GM23338 (cell line): ENCODE measurements at regions not wholly inside any gene's neighbourhood (a gene's known extent, or its start where the extent isn't known, plus 50 kb on each side); places are given as distances from the start of the nearest gene placed in this dataset.

Experiments used
- ATAC-seq: fragments of 200-7000 bp; cut with Tn5 transposase; 3 replicates; pipeline ENCODE4 v1.9.1; 2020
- DNase-seq: peaks from one replicate; pipeline ENCODE4 v3.0.0-alpha.2; 2015; ENCODE audit warnings: low spot score
- H2AFZ ChIP-seq: fragments of 200-600 bp; sonication (generic); 2 replicates; pipeline ENCODE4 v1.8.0; 2016; ENCODE audit warnings: antibody characterized with exemption, mild to moderate bottlenecking, moderate library complexity
- H3F3A ChIP-seq: fragments of 200-600 bp; sonication (generic); replicated peaks from 2 replicates; pipeline ENCODE4 v1.8.0; 2017; ENCODE audit warnings: antibody characterized with exemption, mixed run types, low read depth
- H3K27ac ChIP-seq: fragments of 200-600 bp; sonication (generic); 2 replicates; pipeline ENCODE4 v1.6.1; 2016; ENCODE audit warnings: low read depth
- H3K27me3 ChIP-seq: fragments of 200-600 bp; sonication (generic); 2 replicates; pipeline ENCODE4 v1.8.0; 2016; ENCODE audit warnings: mild to moderate bottlenecking, mixed run types, moderate library complexity; ENCODE audit not compliant: insufficient read depth
- H3K36me3 ChIP-seq: fragments of 200-600 bp; sonication (generic); 2 replicates; pipeline ENCODE4 v1.8.0; 2016; ENCODE audit warnings: mild to moderate bottlenecking; ENCODE audit not compliant: insufficient read depth
- H3K4me1 ChIP-seq: fragments of 200-600 bp; sonication (generic); 2 replicates; pipeline ENCODE4 v1.8.0; 2016; ENCODE audit warnings: mild to moderate bottlenecking, moderate library complexity; ENCODE audit not compliant: insufficient read depth
- H3K4me2 ChIP-seq: fragments of 200-600 bp; sonication (generic); 2 replicates; pipeline ENCODE4 v1.7.1; 2017; ENCODE audit warnings: mixed run types
- H3K4me3 ChIP-seq: fragments of 200-600 bp; sonication (generic); 2 replicates; pipeline ENCODE4 v1.6.1; 2016; ENCODE audit warnings: mixed run types
- H3K79me2 ChIP-seq: fragments of 200-600 bp; sonication (generic); replicated peaks from 2 replicates; pipeline ENCODE4 v1.8.0; 2017; ENCODE audit warnings: mild to moderate bottlenecking; ENCODE audit not compliant: insufficient read depth
- H3K9me2 ChIP-seq: fragments of 200-600 bp; sonication (generic); 2 replicates; pipeline ENCODE4 v1.8.0; 2017; ENCODE audit not compliant: insufficient read depth
- H4K20me1 ChIP-seq: fragments of 200-600 bp; sonication (generic); replicated peaks from 2 replicates; pipeline ENCODE4 v1.8.0; 2017; ENCODE audit warnings: mild to moderate bottlenecking; ENCODE audit not compliant: insufficient read depth
- H3K27ac Mint-ChIP-seq: 2 replicates; pipeline ENCODE4 v1.8.0; 2020; ENCODE audit warnings: inconsistent platforms, mild to moderate bottlenecking, moderate library complexity, mixed read lengths
- H3K27me3 Mint-ChIP-seq: 3 replicates; pipeline ENCODE4 v1.8.0; 2022; ENCODE audit warnings: low read depth, mild to moderate bottlenecking, moderate library complexity, mixed read lengths, inconsistent platforms; ENCODE audit not compliant: insufficient read depth, poor library complexity
- H3K36me3 Mint-ChIP-seq: 3 replicates; pipeline ENCODE4 v1.8.0; 2021; ENCODE audit warnings: low read depth, mild to moderate bottlenecking, inconsistent platforms, moderate library complexity, mixed read lengths
- H3K4me1 Mint-ChIP-seq: 3 replicates; pipeline ENCODE4 v1.8.0; 2020; ENCODE audit warnings: mild to moderate bottlenecking, inconsistent platforms, mixed read lengths
- H3K4me3 Mint-ChIP-seq: 3 replicates; pipeline ENCODE4 v1.8.0; 2021; ENCODE audit warnings: moderate library complexity, mild to moderate bottlenecking, inconsistent platforms, mixed read lengths
- H3K9me3 Mint-ChIP-seq: 3 replicates; pipeline ENCODE4 v1.8.0; 2020; ENCODE audit warnings: moderate library complexity, mild to moderate bottlenecking, inconsistent platforms, mixed read lengths
- CREB1 ChIP-seq: fragments of 250-450 bp; sonication (Bioruptor Pico); IDR thresholded peaks from 2 replicates; pipeline ENCODE4 v1.5.0; 2020; ENCODE audit warnings: low read depth, mild to moderate bottlenecking, moderate library complexity
- EZH2 ChIP-seq: fragments of 200-600 bp; sonication (generic); IDR thresholded peaks from one replicate; pipeline ENCODE4 v1.8.0; 2017; ENCODE audit warnings: antibody characterized with exemption, mild to moderate bottlenecking, low read depth; ENCODE audit not compliant: unreplicated experiment
- EZH2phosphoT487 ChIP-seq: fragments of 200-600 bp; sonication (generic); IDR thresholded peaks from one replicate; pipeline ENCODE4 v1.8.1; 2018; ENCODE audit warnings: antibody characterized with exemption; ENCODE audit not compliant: unreplicated experiment
- JUNB ChIP-seq: IDR thresholded peaks from one replicate; pipeline ENCODE4 v1.6.1; 2016; ENCODE audit warnings: antibody characterized with exemption; ENCODE audit not compliant: unreplicated experiment
- NANOG ChIP-seq: IDR thresholded peaks from 2 replicates; pipeline ENCODE4 v1.6.1; 2016; ENCODE audit warnings: antibody characterized with exemption, borderline replicate concordance
- POLR2AphosphoS5 ChIP-seq: IDR thresholded peaks from 2 replicates; pipeline ENCODE4 v1.6.1; 2016; ENCODE audit warnings: antibody characterized with exemption, low read depth
- STAT1 ChIP-seq: IDR thresholded peaks from one replicate; pipeline ENCODE4 v1.6.1; 2016; ENCODE audit warnings: antibody characterized with exemption; ENCODE audit not compliant: unreplicated experiment
- ZNF114 ChIP-seq: fragments of 250-450 bp; sonication (Bioruptor Pico); IDR thresholded peaks from 2 replicates; pipeline ENCODE4 v1.5.0; 2020; ENCODE audit warnings: mild to moderate bottlenecking, moderate library complexity
- ZNF331 ChIP-seq: fragments of 250-450 bp; sonication (Bioruptor Pico); IDR thresholded peaks from 2 replicates; pipeline ENCODE4 v1.5.0; 2020; ENCODE audit warnings: low read depth, mild to moderate bottlenecking, moderate library complexity
- TF ChIP-seq, protein P1 (sequence below), 2 experiments: fragments of 200-600 bp in 1 of 2; sonication (generic) in 1 of 2; conservative IDR thresholded peaks; 2 replicates each; pipeline versions ENCODE4 v1.5.1 to v1.6.1; 2016 to 2017; ENCODE audit warnings: antibody characterized with exemption in 2 of 2, low read depth in 2 of 2, mild to moderate bottlenecking in 2 of 2, moderate library complexity in 1 of 2
- TF ChIP-seq, protein P2 (sequence below): fragments of 250-450 bp; sonication (Bioruptor Pico); IDR thresholded peaks from 2 replicates; pipeline ENCODE4 v1.5.0; 2020; ENCODE audit warnings: mild to moderate bottlenecking, moderate library complexity
- TF ChIP-seq, protein P3 (sequence below): IDR thresholded peaks from one replicate; pipeline ENCODE4 v1.6.1; 2018; ENCODE audit warnings: antibody characterized with exemption; ENCODE audit not compliant: unreplicated experiment

DNA sequence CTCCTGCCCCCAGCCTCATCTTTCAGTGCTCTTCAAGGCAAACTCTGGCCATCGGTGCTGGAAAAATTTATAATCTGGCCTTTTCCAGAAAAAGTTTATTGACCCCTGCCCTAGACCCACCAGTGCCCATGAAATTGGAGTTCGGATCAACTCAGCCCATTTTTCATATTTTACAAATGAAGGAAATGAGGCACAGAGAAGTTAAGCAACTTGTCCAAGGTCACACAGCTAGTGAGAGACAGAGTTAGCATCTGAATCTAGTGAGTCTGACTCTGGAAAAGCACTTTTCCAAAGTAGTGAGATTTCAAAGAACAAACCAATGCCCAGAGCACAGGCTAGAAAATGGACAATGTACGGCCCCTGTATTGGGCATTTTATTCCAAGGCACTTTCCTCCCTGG is 69.4 kb upstream of the TLE3 start:
- Histone ChIP-seq H3K4me3 (no peak overlapping the region), H3K27me3 (no peaks in the 10 kb centered on the region), H3K9me2 (no peaks in the 10 kb centered on the region), H3K4me1 (no peaks in the 10 kb centered on the region), H3K4me2 (no peak overlapping the region), H3K79me2 (no peaks in the 10 kb centered on the region), H3K27ac (no peak overlapping the region), H4K20me1 (no peaks in the 10 kb centered on the region), H2AFZ (no peak overlapping the region), H3K36me3 (no peaks in the 10 kb centered on the region), H3F3A (no peaks in the 10 kb centered on the region)
- Mint-ChIP-seq H3K36me3 (no peaks in the 10 kb centered on the region), H3K27me3 (peaks cover 6% of the 10 kb centered on the region), H3K9me3 (no peaks in the 10 kb centered on the region), H3K4me3 (no peak overlapping the region), H3K4me1 (peaks cover 11% of the 10 kb centered on the region; the same call in 2 of the 3 replicates), H3K27ac (no peak overlapping the region)
- TF ChIP-seq ZNF331 (CRISPR knock-in tag) (no peak), JUNB (no peak), NANOG (no peak), EZH2 (no peak), POLR2AphosphoS5 (no peak), STAT1 (no peak), ZNF114 (CRISPR knock-in tag) (no peak), CREB1 (CRISPR knock-in tag) (no peak), EZH2phosphoT487 (no peak)
- TF ChIP-seq, protein P1, sequence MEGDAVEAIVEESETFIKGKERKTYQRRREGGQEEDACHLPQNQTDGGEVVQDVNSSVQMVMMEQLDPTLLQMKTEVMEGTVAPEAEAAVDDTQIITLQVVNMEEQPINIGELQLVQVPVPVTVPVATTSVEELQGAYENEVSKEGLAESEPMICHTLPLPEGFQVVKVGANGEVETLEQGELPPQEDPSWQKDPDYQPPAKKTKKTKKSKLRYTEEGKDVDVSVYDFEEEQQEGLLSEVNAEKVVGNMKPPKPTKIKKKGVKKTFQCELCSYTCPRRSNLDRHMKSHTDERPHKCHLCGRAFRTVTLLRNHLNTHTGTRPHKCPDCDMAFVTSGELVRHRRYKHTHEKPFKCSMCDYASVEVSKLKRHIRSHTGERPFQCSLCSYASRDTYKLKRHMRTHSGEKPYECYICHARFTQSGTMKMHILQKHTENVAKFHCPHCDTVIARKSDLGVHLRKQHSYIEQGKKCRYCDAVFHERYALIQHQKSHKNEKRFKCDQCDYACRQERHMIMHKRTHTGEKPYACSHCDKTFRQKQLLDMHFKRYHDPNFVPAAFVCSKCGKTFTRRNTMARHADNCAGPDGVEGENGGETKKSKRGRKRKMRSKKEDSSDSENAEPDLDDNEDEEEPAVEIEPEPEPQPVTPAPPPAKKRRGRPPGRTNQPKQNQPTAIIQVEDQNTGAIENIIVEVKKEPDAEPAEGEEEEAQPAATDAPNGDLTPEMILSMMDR (conservative IDR thresholded peaks at IDR 0.05; ENCODE audit: low read depth in 2 of 2): no peak
- TF ChIP-seq, protein P2, sequence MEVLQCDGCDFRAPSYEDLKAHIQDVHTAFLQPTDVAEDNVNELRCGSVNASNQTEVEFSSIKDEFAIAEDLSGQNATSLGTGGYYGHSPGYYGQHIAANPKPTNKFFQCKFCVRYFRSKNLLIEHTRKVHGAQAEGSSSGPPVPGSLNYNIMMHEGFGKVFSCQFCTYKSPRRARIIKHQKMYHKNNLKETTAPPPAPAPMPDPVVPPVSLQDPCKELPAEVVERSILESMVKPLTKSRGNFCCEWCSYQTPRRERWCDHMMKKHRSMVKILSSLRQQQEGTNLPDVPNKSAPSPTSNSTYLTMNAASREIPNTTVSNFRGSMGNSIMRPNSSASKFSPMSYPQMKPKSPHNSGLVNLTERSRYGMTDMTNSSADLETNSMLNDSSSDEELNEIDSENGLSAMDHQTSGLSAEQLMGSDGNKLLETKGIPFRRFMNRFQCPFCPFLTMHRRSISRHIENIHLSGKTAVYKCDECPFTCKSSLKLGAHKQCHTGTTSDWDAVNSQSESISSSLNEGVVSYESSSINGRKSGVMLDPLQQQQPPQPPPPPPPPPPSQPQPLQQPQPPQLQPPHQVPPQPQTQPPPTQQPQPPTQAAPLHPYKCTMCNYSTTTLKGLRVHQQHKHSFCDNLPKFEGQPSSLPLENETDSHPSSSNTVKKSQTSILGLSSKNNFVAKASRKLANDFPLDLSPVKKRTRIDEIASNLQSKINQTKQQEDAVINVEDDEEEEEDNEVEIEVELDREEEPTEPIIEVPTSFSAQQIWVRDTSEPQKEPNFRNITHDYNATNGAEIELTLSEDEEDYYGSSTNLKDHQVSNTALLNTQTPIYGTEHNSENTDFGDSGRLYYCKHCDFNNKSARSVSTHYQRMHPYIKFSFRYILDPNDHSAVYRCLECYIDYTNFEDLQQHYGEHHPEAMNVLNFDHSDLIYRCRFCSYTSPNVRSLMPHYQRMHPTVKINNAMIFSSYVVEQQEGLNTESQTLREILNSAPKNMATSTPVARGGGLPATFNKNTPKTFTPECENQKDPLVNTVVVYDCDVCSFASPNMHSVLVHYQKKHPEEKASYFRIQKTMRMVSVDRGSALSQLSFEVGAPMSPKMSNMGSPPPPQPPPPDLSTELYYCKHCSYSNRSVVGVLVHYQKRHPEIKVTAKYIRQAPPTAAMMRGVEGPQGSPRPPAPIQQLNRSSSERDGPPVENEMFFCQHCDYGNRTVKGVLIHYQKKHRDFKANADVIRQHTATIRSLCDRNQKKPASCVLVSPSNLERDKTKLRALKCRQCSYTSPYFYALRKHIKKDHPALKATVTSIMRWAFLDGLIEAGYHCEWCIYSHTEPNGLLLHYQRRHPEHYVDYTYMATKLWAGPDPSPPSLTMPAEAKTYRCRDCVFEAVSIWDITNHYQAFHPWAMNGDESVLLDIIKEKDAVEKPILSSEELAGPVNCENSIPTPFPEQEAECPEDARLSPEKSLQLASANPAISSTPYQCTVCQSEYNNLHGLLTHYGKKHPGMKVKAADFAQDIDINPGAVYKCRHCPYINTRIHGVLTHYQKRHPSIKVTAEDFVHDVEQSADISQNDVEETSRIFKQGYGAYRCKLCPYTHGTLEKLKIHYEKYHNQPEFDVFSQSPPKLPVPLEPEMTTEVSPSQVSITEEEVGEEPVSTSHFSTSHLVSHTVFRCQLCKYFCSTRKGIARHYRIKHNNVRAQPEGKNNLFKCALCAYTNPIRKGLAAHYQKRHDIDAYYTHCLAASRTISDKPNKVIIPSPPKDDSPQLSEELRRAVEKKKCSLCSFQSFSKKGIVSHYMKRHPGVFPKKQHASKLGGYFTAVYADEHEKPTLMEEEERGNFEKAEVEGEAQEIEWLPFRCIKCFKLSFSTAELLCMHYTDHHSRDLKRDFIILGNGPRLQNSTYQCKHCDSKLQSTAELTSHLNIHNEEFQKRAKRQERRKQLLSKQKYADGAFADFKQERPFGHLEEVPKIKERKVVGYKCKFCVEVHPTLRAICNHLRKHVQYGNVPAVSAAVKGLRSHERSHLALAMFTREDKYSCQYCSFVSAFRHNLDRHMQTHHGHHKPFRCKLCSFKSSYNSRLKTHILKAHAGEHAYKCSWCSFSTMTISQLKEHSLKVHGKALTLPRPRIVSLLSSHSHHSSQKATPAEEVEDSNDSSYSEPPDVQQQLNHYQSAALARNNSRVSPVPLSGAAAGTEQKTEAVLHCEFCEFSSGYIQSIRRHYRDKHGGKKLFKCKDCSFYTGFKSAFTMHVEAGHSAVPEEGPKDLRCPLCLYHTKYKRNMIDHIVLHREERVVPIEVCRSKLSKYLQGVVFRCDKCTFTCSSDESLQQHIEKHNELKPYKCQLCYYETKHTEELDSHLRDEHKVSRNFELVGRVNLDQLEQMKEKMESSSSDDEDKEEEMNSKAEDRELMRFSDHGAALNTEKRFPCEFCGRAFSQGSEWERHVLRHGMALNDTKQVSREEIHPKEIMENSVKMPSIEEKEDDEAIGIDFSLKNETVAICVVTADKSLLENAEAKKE (CRISPR knock-in tag): no peak
- TF ChIP-seq, protein P3, sequence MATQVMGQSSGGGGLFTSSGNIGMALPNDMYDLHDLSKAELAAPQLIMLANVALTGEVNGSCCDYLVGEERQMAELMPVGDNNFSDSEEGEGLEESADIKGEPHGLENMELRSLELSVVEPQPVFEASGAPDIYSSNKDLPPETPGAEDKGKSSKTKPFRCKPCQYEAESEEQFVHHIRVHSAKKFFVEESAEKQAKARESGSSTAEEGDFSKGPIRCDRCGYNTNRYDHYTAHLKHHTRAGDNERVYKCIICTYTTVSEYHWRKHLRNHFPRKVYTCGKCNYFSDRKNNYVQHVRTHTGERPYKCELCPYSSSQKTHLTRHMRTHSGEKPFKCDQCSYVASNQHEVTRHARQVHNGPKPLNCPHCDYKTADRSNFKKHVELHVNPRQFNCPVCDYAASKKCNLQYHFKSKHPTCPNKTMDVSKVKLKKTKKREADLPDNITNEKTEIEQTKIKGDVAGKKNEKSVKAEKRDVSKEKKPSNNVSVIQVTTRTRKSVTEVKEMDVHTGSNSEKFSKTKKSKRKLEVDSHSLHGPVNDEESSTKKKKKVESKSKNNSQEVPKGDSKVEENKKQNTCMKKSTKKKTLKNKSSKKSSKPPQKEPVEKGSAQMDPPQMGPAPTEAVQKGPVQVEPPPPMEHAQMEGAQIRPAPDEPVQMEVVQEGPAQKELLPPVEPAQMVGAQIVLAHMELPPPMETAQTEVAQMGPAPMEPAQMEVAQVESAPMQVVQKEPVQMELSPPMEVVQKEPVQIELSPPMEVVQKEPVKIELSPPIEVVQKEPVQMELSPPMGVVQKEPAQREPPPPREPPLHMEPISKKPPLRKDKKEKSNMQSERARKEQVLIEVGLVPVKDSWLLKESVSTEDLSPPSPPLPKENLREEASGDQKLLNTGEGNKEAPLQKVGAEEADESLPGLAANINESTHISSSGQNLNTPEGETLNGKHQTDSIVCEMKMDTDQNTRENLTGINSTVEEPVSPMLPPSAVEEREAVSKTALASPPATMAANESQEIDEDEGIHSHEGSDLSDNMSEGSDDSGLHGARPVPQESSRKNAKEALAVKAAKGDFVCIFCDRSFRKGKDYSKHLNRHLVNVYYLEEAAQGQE: no peak
- ATAC-seq (no peak), DNase-seq (no peak)
